Fibroblast of lung (primary cell): ENCODE measurements at regions not wholly inside any gene's neighbourhood (a gene's known extent, or its start where the extent isn't known, plus 50 kb on each side); places are given as distances from the start of the nearest gene placed in this dataset.

ENCODE experiments used
- EZH2 ChIP-seq: IDR thresholded peaks from 2 replicates; pipeline ENCODE4 v1.5.1; 2012; ENCODE audit warnings: low read length, control low read depth, mild to moderate bottlenecking; ENCODE audit errors: missing control alignments
- TF ChIP-seq, protein P1 (sequence below), 2 donors: IDR thresholded peaks in 1 of 2; conservative IDR thresholded peaks in 1 of 2; 1 replicate in 1 of 2; 2 replicates in 1 of 2; pipeline ENCODE4 v1.5.1; 2011 to 2012; ENCODE audit warnings: low read length in 2 of 2, control low read depth in 1 of 2, inconsistent platforms in 1 of 2, low read depth in 1 of 2, mild to moderate bottlenecking in 1 of 2

DNA sequence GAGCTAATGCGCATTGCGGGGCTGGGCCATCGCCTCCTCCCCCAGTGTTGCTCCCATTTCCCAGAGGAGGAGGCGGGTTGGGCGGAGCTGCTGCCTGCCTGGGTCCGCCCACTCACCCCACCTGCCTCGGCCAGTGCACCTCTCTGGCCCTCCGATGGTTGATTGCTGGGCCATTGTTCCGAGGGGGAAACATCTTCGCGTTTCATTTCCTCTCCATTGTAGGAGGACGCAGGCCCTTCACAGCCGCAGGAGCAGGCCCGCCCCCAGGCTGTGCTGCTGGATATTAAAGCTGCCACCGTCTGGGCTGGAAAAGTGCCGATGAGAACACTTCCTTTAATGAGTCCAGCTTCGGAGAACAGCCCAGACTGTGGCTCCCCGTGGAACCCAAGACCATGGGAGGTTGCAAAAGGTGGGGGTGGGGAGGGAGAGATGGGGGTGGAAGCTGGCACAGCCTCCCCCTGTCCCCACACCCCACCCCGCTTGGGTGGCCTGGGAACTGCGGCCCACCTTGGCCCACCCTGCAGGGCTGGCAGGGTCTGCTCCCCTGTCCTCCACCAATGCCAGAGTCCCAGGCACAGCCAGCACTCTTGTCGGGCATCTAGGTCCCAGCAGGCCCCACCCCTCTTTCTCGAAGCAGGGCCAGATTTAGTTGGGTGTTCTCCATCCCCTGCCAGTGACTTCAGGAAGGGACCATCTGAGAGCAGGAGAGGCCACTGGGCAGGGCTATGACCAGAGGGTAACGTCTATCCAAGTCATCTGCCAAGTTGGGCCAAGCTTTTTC is 96.6 kb downstream of the ADRA2C start:
- TF ChIP-seq, protein P1, sequence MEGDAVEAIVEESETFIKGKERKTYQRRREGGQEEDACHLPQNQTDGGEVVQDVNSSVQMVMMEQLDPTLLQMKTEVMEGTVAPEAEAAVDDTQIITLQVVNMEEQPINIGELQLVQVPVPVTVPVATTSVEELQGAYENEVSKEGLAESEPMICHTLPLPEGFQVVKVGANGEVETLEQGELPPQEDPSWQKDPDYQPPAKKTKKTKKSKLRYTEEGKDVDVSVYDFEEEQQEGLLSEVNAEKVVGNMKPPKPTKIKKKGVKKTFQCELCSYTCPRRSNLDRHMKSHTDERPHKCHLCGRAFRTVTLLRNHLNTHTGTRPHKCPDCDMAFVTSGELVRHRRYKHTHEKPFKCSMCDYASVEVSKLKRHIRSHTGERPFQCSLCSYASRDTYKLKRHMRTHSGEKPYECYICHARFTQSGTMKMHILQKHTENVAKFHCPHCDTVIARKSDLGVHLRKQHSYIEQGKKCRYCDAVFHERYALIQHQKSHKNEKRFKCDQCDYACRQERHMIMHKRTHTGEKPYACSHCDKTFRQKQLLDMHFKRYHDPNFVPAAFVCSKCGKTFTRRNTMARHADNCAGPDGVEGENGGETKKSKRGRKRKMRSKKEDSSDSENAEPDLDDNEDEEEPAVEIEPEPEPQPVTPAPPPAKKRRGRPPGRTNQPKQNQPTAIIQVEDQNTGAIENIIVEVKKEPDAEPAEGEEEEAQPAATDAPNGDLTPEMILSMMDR (conservative IDR thresholded peaks at IDR 0.05 in 1 of 2, IDR thresholded peaks at IDR 0.05 in 1 of 2; ENCODE audit: low read depth in 1 of 2, low read length in 2 of 2) = no peak
- no peak for TF ChIP-seq EZH2
